ENCODE measurements at regions not wholly inside any gene's neighbourhood (a gene's known extent, or its start where the extent isn't known, plus 50 kb on each side); places are given as distances from the start of the nearest gene placed in this dataset.

GRCh38 chr10:59448616-59449015 lies 86.3 kb upstream of the FAM13C start:
- no peak for TF ChIP-seq CTCF (IDR thresholded peaks at IDR 0.05)
- TF ChIP-seq POLR2AphosphoS5 (IDR thresholded peaks at IDR 0.05) = no peak
